Middle frontal gyrus (tissue), 1 donor: ENCODE measurements at regions not wholly inside any gene's neighbourhood (a gene's known extent, or its start where the extent isn't known, plus 50 kb on each side); places are given as distances from the start of the nearest gene placed in this dataset.

Source experiments
- DNase-seq: peaks from one replicate; pipeline ENCODE4 v3.0.0-alpha.2; 2015; ENCODE audit warnings: low spot score; ENCODE audit errors: extremely low spot score

DNA sequence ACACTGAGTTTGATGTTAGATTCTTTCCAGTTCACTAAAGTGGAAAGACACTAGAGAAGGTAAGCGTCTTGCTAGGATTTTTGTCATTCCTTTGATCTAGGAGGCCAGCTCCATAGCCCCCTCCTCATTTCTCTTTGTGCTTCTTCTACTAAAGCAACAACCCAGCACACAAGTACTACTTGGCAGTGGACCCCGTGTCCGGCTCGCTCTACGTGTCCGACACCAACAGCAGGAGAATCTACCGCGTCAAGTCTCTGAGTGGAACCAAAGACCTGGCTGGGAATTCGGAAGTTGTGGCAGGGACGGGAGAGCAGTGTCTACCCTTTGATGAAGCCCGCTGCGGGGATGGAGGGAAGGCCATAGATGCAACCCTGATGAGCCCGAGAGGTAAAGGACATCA is 76.6 kb upstream of the WWC1 start:
- no peak for DNase-seq

- DNase-seq = no peak
Observed at GRCh38 chr5:168215646-168216045, 75.8 kb upstream of the WWC1 start.

DNA sequence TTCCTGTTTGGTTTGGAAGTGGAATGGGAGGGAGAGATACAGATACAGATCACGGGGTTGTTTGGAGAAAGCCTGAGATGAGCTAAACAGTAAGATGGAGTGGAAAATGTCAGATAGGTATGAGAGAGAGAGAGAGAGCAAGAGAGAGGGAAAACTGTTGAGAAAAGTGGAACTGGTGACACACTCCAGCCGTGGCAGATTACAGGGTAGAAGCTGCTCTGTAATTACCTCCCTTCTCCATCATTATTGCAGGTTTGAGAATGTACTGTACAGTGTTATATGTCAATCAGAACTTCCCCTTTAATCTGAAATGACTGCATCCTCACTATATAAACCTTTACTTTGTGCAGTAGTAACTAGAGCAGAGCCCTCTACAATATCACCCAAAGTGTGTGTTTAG is 74.5 kb upstream of the WWC1 start:
- DNase-seq = no peak

DNA sequence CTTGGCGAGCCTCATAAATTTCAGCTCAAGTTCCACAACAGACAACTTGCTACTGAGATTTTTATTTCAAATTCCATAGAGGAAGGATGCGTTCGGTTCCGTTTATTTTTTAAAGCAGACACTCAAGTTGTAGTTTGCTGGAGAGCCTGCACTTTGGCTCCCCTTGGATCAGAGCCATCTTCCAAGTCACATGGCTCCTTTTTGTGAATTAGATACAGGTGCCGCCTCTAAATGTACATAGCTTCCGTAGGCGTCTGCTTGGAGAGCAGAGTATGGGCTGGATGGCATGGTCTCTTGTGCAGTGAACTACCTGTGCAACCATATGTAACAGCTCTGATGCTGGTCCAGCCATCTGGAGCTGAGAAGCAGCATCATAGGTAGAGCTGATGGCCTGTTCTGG is 73.9 kb upstream of the WWC1 start:
- DNase-seq = no peak

- DNase-seq = no peak
Observed at GRCh38 chr5:168218746-168219145, 72.7 kb upstream of the WWC1 start.

DNA sequence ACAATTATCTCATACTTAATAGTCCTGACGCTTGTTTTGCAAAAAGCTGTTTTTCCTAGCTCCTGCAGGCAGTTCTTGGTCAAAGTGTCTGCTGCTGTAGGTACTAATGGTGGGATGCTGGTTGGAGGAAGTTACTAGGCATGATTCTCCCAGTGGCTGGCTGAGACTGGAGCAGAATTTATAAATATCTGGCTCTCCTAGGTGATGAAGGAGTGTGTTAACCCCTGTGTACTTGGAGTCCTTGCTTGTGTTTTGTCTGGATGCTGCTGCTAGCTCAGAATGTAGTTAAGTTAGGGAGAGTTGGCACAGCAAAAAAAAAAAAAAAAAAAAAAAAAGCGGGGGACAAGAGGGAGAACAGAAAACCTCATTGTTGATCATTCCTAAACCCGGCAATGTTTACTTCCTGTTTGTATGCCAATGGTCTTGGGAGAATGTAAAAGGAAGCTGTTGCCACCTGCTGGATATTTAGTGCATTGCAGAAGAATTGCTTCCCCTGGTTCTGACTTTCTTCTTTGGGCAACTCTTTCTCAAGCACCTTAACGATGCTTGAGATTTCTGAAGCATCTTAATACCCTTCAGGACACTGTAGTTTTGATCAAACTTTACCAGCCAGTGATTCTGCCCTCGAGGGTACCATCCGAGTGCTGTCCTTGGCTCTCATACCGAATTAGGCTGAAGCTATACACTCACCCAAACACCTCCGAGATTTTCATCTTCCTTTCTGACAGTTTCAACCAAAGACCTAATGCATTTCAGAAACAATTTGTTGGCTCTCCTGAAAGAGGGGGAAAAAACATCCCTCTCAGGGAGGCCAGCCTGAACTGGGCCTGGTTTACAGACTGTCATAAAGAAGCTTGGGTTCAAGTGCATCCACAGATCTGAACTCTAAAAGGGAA is 71.7 kb upstream of the WWC1 start:
- peak; percentile 84 for DNase-seq

DNA sequence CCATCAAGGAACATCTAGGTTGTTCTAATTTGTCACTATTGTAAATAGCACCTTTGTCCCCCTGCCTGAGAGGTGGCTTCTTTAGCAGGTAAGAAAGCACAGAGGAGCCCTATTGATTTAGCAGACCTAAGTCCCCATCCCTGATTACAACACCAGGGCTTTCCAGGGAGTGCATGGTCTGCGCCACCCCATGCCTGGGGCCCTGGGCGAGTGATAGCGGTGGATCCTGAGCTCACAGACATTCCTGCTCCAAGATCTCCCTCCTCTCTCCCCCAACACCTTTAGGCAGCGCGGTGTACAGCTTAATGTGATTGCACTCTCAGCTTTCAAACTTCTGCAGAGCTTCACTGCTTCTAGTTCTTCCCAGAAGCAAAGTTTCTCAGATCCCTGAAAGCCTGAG is 67.4 kb upstream of the WWC1 start:
- no peak for DNase-seq

GRCh38 chr5:168226012-168226411 is 65.4 kb upstream of the WWC1 start:
- DNase-seq = no peak

GRCh38 chr5:168227001-168227400 is 64.4 kb upstream of the WWC1 start:
- no peak for DNase-seq

DNA sequence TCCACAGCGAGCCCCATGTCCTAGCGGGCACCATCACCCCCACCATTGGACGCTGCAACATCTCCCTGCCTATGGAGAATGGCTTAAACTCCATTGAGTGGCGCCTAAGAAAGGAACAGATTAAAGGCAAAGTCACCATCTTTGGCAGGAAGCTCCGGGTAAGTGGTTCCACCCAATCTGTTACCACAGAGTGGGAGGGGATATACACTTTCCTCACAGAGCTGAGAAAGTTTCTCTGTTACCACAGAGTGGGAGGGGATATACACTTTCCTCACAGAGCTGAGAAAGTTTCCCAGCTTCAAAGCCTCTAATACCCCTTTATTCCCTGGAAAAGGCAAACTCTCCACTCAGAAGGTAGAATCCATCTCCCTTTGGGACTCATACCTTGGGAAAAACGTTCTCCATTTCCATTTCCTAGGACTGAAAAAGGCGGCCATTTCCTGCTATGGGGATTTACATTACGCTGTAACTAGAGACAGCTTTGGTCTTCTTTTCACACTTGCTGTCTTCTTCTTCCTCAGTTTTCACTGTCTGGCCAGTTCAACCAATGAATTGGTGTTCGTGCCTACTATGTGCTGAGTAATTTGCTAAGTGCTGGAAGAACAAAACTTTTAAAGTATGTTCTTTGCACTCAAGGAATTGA is 63.4 kb upstream of the WWC1 start:
- DNase-seq = no peak

DNA sequence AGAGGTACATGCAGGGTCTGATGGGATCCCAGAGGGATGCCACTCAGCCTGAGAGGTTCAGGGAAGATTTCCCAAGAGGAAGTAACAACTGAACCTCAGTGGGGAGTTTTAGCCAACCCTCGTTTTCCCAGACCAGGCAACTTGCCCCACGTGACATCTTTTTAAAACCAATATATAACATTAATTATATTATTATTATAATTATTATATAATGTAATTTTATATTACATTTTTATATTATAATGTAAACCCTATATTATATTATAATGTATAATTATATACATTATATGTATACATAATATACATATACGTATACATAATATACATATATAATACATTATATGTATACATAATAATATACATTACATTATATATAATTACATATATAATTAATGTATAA is 62.8 kb upstream of the WWC1 start:
- DNase-seq = no peak

DNA sequence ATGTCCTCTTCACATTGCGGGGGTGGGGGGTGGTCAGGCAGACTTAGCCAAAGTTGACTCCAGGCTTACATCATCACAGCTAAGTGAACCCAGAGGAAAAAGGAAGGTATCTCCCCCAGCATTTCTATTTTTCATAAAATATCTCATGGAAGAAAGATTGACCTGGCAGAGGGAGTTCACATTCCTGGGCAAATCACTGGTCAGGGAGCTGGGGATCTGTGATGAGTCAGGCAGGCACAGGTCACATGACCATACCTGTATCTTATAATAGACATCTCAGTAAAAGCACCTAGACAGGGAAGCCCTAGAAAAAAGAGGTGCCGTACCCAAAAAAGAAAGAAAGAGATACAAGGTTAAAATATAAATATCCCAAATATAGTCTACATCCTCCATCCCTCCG is 57.3 kb upstream of the WWC1 start:
- no peak for DNase-seq

GRCh38 chr5:168238463-168238862 is 53.0 kb upstream of the WWC1 start:
- no peak for DNase-seq

- DNase-seq = no peak
Observed at GRCh38 chr5:168239325-168239724, 52.1 kb upstream of the WWC1 start.
